ENCODE measurements at regions not wholly inside any gene's neighbourhood (a gene's known extent, or its start where the extent isn't known, plus 50 kb on each side); places are given as distances from the start of the nearest gene placed in this dataset.

DNA sequence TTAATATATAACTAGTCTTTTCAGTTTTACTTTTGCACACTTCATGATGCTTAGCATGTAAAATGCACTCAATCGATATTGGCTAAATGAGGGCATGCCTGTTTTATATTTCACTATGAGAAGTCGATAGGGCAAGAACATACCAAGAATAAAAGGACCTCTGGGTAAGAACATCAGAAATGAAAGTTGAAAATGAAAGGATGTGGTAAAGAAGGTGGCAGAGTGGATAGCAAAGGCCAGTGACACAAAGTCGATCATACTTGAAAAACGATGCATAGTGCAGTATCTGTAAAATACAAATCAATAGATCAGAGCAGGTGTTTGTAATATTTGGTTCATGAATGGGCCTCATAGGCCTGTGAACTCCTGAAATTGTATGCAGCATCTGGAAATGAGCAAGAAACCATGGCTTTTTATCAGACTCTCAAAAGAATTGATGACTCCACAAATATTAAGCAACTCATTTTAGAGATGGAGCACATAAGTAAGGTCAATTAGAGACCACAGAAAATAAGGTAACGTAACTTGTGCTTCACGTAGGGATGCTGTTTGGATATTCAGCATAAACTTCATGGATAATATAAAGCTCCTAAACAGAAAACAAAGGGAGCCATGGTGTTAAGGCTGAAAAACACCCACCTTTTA is 653.4 kb downstream of the NYAP2 start:
- no peaks in the 10 kb centered on the region for H3K36me3 ChIP-seq (ENCODE audit: low read depth)
- DNase-seq (no peak), ATAC-seq (no peak)
- TF ChIP-seq, protein P1, sequence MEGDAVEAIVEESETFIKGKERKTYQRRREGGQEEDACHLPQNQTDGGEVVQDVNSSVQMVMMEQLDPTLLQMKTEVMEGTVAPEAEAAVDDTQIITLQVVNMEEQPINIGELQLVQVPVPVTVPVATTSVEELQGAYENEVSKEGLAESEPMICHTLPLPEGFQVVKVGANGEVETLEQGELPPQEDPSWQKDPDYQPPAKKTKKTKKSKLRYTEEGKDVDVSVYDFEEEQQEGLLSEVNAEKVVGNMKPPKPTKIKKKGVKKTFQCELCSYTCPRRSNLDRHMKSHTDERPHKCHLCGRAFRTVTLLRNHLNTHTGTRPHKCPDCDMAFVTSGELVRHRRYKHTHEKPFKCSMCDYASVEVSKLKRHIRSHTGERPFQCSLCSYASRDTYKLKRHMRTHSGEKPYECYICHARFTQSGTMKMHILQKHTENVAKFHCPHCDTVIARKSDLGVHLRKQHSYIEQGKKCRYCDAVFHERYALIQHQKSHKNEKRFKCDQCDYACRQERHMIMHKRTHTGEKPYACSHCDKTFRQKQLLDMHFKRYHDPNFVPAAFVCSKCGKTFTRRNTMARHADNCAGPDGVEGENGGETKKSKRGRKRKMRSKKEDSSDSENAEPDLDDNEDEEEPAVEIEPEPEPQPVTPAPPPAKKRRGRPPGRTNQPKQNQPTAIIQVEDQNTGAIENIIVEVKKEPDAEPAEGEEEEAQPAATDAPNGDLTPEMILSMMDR (IDR thresholded peaks at IDR 0.05): no peak
- H3K9me3 ChIP-seq: no peaks in the 10 kb centered on the region
- no peaks in the 10 kb centered on the region for H3K4me1 ChIP-seq (ENCODE audit: low read depth)
- intact Hi-C loops (cut with DNase I, micrococcal nuclease): no loop called here
- H3K4me3 ChIP-seq: no peak overlapping the region

DNA sequence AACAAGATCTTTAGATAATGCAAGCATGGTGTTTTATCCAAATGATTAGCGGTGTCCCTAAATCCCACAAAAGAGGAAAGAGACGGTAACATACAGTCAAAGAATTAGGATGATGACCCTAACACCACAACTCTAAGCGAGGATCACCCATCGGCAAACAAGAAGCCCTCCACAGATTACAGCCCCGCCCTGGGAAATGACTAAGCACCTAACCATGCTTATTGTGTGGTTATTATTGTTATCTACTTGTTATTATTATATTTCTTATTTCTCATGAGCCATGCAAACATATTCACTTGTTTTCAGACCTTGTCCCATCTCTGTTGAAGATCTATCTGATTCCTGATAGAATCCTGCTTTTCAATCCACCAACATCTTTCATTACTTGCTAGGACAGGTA is 651.3 kb downstream of the NYAP2 start:
- no peak overlapping the region for H3K4me3 ChIP-seq
- H3K36me3 ChIP-seq (ENCODE audit: low read depth): no peaks in the 10 kb centered on the region
- no peaks in the 10 kb centered on the region for H3K9me3 ChIP-seq
- DNase-seq (no peak), ATAC-seq (no peak)
- TF ChIP-seq, protein P1 (IDR thresholded peaks at IDR 0.05): no peak
- H3K4me1 ChIP-seq (ENCODE audit: low read depth): no peaks in the 10 kb centered on the region
- intact Hi-C loops (cut with DNase I, micrococcal nuclease): no loop called here

DNA sequence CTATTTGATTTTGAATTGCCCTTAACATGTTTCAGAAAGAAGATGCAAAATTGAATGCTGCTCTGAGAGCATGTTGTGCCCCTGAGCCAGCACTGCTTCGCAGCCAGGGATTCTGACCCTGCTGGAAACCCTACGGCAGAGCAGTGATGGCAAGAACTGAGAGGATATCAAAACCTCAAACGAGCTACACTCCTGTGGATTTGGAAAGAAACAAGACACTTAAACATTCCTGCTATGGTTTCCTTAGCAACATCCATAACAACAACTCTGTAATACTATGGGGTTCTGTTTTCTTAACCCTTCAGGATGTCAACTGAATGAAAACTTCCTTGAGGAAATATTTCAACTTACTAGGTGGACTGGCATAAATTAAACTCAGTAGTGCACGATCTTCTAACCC is 649.1 kb downstream of the NYAP2 start:
- Histone ChIP-seq H3K9me3 (no peaks in the 10 kb centered on the region), H3K4me1 (ENCODE audit: low read depth) (no peaks in the 10 kb centered on the region), H3K4me3 (no peak overlapping the region), H3K36me3 (ENCODE audit: low read depth) (no peaks in the 10 kb centered on the region)
- DNase-seq: no peak
- TF ChIP-seq, protein P1 (IDR thresholded peaks at IDR 0.05): no peak
- no peak for ATAC-seq
- intact Hi-C loops (cut with DNase I, micrococcal nuclease): no loop called here

DNA sequence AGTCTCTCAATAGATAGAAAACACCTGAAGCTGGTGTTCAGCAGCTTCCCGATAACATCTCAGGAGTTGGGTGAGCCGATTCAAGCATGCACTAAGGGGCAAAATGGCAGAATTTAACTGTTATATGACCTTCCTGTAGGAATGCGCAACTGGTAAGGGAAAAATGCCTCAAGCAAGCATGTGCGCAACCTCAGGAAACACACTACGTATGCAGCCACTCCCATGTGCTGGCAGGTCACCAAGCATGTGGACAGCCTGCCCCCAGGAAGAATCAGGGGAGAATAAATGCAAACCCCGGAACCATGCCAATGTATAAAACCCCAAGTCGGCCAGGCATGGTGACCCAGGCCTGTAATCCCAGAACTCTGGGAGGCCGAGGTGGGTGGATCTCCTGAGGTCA is 645.6 kb downstream of the NYAP2 start:
- no peak for ATAC-seq
- H3K36me3 ChIP-seq (ENCODE audit: low read depth): no peaks in the 10 kb centered on the region
- no peak overlapping the region for H3K4me3 ChIP-seq
- no peaks in the 10 kb centered on the region for H3K9me3 ChIP-seq
- TF ChIP-seq, protein P1 (IDR thresholded peaks at IDR 0.05): no peak
- intact Hi-C loops (cut with DNase I, micrococcal nuclease): no loop called here
- no peak for DNase-seq
- H3K4me1 ChIP-seq (ENCODE audit: low read depth): no peaks in the 10 kb centered on the region

DNA sequence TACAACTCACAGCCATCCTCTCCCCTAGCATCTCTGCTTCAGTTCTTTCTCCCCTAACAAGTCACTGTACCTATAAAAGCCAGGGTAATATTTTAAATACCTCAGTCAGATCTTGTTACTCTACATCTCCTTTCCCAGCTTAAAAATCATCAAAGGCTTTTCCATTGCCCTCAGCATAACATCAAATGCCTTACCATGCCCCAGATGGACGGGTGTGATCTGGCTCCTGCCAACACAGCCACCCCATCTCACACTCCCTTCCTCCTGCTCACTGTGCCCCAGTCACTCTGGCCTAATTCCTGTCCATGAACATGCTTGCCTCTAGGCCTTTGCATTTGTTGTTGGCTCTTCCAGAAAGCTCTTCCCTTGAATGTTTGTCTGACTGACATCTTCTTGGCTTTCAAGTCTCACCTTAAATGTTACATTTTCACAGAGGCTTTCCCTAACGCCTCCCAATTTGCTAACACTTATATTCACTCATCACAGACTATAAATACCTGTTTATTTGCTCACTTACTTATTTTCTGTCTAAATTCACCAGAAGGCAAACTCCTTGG is 640.9 kb downstream of the NYAP2 start:
- ATAC-seq (no peak), DNase-seq (no peak)
- Histone ChIP-seq H3K4me3 (no peak overlapping the region), H3K36me3 (ENCODE audit: low read depth) (no peaks in the 10 kb centered on the region), H3K4me1 (ENCODE audit: low read depth) (no peaks in the 10 kb centered on the region), H3K9me3 (no peaks in the 10 kb centered on the region)
- intact Hi-C loops (cut with DNase I, micrococcal nuclease): no loop called here
- TF ChIP-seq, protein P1 (IDR thresholded peaks at IDR 0.05): no peak
